Uterus (tissue), 3 donors: ENCODE measurements at regions not wholly inside any gene's neighbourhood (a gene's known extent, or its start where the extent isn't known, plus 50 kb on each side); places are given as distances from the start of the nearest gene placed in this dataset.

Experiments used
- DNase-seq, 2 donors: peaks; one replicate each; pipeline ENCODE4 v3.0.0-alpha.2; 2019 to 2020
- H3K27ac ChIP-seq, 2 donors: fragments of 200-600 bp; sonication (generic); 1 replicate in 1 of 2; 2 replicates in 1 of 2; pipeline ENCODE4 v1.5.1; 2016 to 2018
- H3K27me3 ChIP-seq, 2 donors: fragments of 200-600 bp; sonication (generic); one replicate each; pipeline ENCODE4 v1.5.1; 2018 to 2019; ENCODE audit warnings: control low read depth in 1 of 2
- H3K36me3 ChIP-seq, 2 donors: fragments of 200-600 bp; sonication (generic); one replicate each; pipeline ENCODE4 v1.5.1; 2019; ENCODE audit warnings: control low read depth in 1 of 2
- H3K4me1 ChIP-seq, 2 donors: fragments of 200-600 bp; sonication (generic); one replicate each; pipeline ENCODE4 v1.5.1; 2018 to 2019; ENCODE audit warnings: control low read depth in 1 of 2
- H3K4me3 ChIP-seq, 2 donors: fragments of 200-600 bp; sonication (generic); 1 replicate in 1 of 2; 2 replicates in 1 of 2; pipeline ENCODE4 v1.5.1; 2018 to 2019; ENCODE audit warnings: mild to moderate bottlenecking in 1 of 2
- H3K9me3 ChIP-seq, 2 donors: fragments of 200-600 bp; sonication (generic); one replicate each; pipeline ENCODE4 v1.5.1; 2019; ENCODE audit warnings: control low read depth in 1 of 2
- CTCF ChIP-seq, 4 experiments: fragments of 200-600 bp in 2 of 4; fragments of 450-650 bp in 2 of 4; sonication (generic) in 2 of 4; IDR thresholded peaks; one replicate each; pipeline ENCODE4 v1.5.1; 2016 to 2019; ENCODE audit warnings: antibody characterized with exemption in 4 of 4, mild to moderate bottlenecking in 2 of 4, moderate library complexity in 1 of 4
- POLR2A ChIP-seq, 2 donors: fragments of 450-650 bp; IDR thresholded peaks; one replicate each; pipeline ENCODE4 v1.6.1; 2016; ENCODE audit warnings: antibody characterized with exemption in 2 of 2, mild to moderate bottlenecking in 1 of 2, moderate library complexity in 1 of 2
- intact Hi-C: fragments of 100-400 bp; cut with DNase I; formaldehyde crosslinking; loops from one replicate; pipeline ENCODE4 v1.15.1; 2023; ENCODE audit warnings: low total_unique reads
- donor health status: DM: yes; HTN: yes; CAD: no.

- intact Hi-C loops = no loop called here
- Histone ChIP-seq H3K27ac (no peak overlapping the region), H3K4me3 (no peak overlapping the region), H3K9me3 (no peaks in the 10 kb centered on the region), H3K4me1 (no peaks in the 10 kb centered on the region), H3K27me3 (no peaks in the 10 kb centered on the region), H3K36me3 (no peaks in the 10 kb centered on the region)
- no peak for DNase-seq
- TF ChIP-seq POLR2A (IDR thresholded peaks at IDR 0.05) (no peak), CTCF (IDR thresholded peaks at IDR 0.05) (no peak)
These were observed 228.1 kb downstream of the OMA1 start for GRCh38 chr1:58318157-58319005.

- H3K4me3 ChIP-seq = no peak overlapping the region
- no peaks in the 10 kb centered on the region for H3K36me3 ChIP-seq
- no peaks in the 10 kb centered on the region for H3K9me3 ChIP-seq
- TF ChIP-seq CTCF (IDR thresholded peaks at IDR 0.05) = no peak
- intact Hi-C loops = no loop called here
- H3K27me3 ChIP-seq = no peaks in the 10 kb centered on the region
- H3K4me1 ChIP-seq = no peaks in the 10 kb centered on the region
- H3K27ac ChIP-seq = no peak overlapping the region
- DNase-seq = no peak
These were observed 228.8 kb downstream of the OMA1 start for GRCh38 chr1:58317694-58318093.

GRCh38 chr1:58317086-58317485 lies 229.4 kb downstream of the OMA1 start:
- H3K9me3 ChIP-seq = no peaks in the 10 kb centered on the region
- TF ChIP-seq POLR2A (IDR thresholded peaks at IDR 0.05) (no peak), CTCF (IDR thresholded peaks at IDR 0.05) (no peak)
- no peaks in the 10 kb centered on the region for H3K36me3 ChIP-seq
- no peak for DNase-seq
- H3K27ac ChIP-seq = no peak overlapping the region
- H3K4me1 ChIP-seq = no peaks in the 10 kb centered on the region
- no peaks in the 10 kb centered on the region for H3K27me3 ChIP-seq
- intact Hi-C loops = no loop called here
- no peak overlapping the region for H3K4me3 ChIP-seq

- no peaks in the 10 kb centered on the region for H3K27me3 ChIP-seq
These were observed 230.4 kb downstream of the OMA1 start for GRCh38 chr1:58316141-58316540.

More at GRCh38 chr1:58316141-58316540, 230.4 kb downstream of the OMA1 start:
- Histone ChIP-seq H3K36me3 (no peaks in the 10 kb centered on the region), H3K4me1 (no peaks in the 10 kb centered on the region), H3K27ac (no peak overlapping the region), H3K4me3 (no peak overlapping the region), H3K9me3 (no peaks in the 10 kb centered on the region)
- intact Hi-C loops = no loop called here
- no peak for DNase-seq
- TF ChIP-seq POLR2A (IDR thresholded peaks at IDR 0.05) = no peak
- TF ChIP-seq CTCF (IDR thresholded peaks at IDR 0.05) = no peak
